C4-2B (cell line): ENCODE measurements at regions not wholly inside any gene's neighbourhood (a gene's known extent, or its start where the extent isn't known, plus 50 kb on each side); places are given as distances from the start of the nearest gene placed in this dataset.

ENCODE experiments used
- H3K27ac ChIP-seq: fragments of 450-650 bp; 2 replicates; pipeline ENCODE4 v1.5.1; 2017
- CTCF ChIP-seq: fragments of 450-650 bp; conservative IDR thresholded peaks from 2 replicates; pipeline ENCODE4 v1.5.1; 2017; ENCODE audit warnings: mild to moderate bottlenecking
- ZFX ChIP-seq: fragments of 450-650 bp; IDR thresholded peaks from 2 replicates; pipeline ENCODE4 v1.6.1; 2017

DNA sequence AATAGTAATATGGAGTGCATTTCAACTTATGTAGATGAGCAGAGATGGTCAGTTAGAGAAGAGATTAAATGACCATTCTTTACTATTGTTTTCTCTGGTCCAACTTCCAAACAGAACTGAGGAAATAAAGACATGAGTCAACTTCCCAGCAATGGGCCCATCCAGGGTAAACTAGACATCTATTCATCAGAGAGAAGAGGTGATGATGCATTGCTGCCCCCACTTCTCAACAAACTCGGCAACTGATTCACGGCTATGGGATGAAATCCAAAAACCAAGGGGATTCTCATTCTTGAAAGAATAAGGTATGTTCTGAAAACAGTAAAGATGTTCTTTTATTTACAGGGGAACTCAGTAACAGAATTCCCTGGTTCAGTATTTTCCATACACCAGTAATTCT lies 190.7 kb downstream of the RDH14 start:
- no peak overlapping the region for H3K27ac ChIP-seq
- TF ChIP-seq CTCF (no peak), ZFX (no peak)

- no peak overlapping the region for H3K27ac ChIP-seq
- no peak for TF ChIP-seq ZFX
- TF ChIP-seq CTCF: no peak
Measured at GRCh38 chr2:18368008-18368407, 192.4 kb downstream of the RDH14 start.

GRCh38 chr2:18365342-18365741 lies 195.1 kb downstream of the RDH14 start:
- no peak for TF ChIP-seq ZFX
- TF ChIP-seq CTCF: no peak
- H3K27ac ChIP-seq: no peak overlapping the region

DNA sequence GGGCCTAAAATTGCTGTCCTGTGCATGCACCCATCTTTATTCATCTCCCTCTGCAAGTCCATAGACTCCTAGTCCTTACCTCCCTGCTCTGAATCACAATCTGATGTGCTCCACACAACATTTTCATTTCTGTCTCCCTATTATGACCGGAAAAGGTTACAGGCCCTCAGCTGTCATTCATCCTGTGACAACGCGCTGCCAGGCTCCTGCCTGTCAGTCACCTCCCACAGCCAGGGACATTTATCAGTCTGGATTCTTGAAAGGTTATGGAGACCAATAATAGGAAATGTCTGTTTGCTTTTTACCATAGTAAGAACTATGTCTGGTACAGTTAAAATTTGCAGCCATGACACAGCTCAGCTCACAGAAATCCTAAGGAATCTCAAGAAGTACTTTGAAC lies 197.1 kb downstream of the RDH14 start:
- no peak overlapping the region for H3K27ac ChIP-seq
- TF ChIP-seq CTCF: no peak
- no peak for TF ChIP-seq ZFX

DNA sequence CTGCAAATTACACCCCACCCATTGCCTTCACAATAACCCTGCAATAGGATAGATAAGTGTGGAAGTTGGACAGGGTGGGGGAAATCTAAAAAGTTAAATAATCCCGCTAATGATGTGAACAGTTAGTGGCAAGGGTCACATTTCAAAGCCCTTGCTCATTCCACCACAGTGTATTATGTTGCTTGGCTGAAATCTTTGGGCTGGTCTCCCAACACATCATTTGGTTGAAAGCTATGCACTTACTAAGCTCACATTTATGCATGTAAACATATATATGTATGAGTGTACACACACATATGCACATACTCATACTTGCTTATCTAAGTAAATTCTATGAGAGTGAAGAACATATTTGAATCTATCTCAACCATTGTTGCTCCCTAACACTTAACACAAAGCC lies 197.8 kb downstream of the RDH14 start:
- no peak overlapping the region for H3K27ac ChIP-seq
- TF ChIP-seq ZFX (no peak), CTCF (no peak)

- H3K27ac ChIP-seq: no peak overlapping the region
- TF ChIP-seq CTCF (no peak), ZFX (no peak)
Measured at GRCh38 chr2:18357537-18357936, 202.9 kb downstream of the RDH14 start.

- no peak for TF ChIP-seq ZFX
- TF ChIP-seq CTCF: no peak
- no peak overlapping the region for H3K27ac ChIP-seq
Measured at GRCh38 chr2:18356676-18357075, 203.8 kb downstream of the RDH14 start.

DNA sequence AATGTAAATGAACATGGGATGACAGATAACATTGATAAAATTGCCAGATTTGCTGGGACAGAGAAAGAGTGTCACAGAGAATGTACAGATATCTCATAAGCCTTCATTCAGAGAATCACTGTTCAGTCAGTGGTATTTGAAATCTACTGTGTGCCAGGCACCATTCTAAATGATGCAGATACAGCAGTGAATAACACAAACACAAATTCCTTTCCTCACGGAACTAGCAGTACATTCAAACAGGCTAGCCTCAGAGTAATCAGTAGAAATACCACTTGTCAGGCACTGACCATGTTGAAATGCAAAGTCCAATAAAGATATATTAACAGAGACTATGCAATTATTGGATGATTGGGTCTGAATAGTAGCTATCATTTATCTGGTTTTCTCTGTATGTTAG lies 211.0 kb downstream of the RDH14 start:
- TF ChIP-seq CTCF (no peak), ZFX (no peak)
- no peak overlapping the region for H3K27ac ChIP-seq
